K562 (cell line): ENCODE measurements at regions not wholly inside any gene's neighbourhood (a gene's known extent, or its start where the extent isn't known, plus 50 kb on each side); places are given as distances from the start of the nearest gene placed in this dataset.

Experiments
- ATAC-seq: fragments of 200-7000 bp; cut with Tn5 transposase; 3 replicates; pipeline ENCODE4 v1.9.1; 2020; ENCODE audit warnings: moderate library complexity
- BruUV-seq: library from RNA; stranded (reverse); fragments of 400-500 nt; replicated peaks from 2 replicates; lab custom pipeline; 2021; lab: Mats Ljungman, UMichigan
- CTCF ChIA-PET: fragments of 300-600 bp; formaldehyde crosslinking; extraction: SDS; loops from one replicate; lab custom pipeline; 2021; ENCODE audit warnings: low intra/inter-chr PET ratio; lab: Yijun Ruan, JAX
- POLR2A ChIA-PET: fragments of 300-600, 350-650 bp; sonication (Branson Sonifier 250); formaldehyde crosslinking; extraction: SDS; loops from one replicate; lab custom pipeline; 2021; ENCODE audit warnings: antibody characterized with exemption, inconsistent platforms; lab: Yijun Ruan, JAX
- DNase-seq, 4 experiments: peaks; one replicate each; pipeline versions ENCODE4 v3.0.0 to v3.0.0-alpha.2; 2011 to 2018; ENCODE audit warnings: low spot score in 3 of 4, mixed read lengths in 3 of 4; ENCODE audit errors: extremely low read depth in 1 of 4
- FAIRE-seq: peaks from 2 replicates; lab custom pipeline; 2011; peaks lifted over from hg19 to GRCh38; lab: Jason Lieb, UNC
- H2AFZ ChIP-seq: 2 replicates; pipeline ENCODE4 v1.6.0; 2011; ENCODE audit warnings: low read depth, low read length, control low read depth, inconsistent platforms
- H3K27ac ChIP-seq: fragments of 200-600 bp; 3 replicates; pipeline ENCODE4 v1.8.0; 2011; ENCODE audit warnings: low read depth, mild to moderate bottlenecking, control low read depth, inconsistent platforms, low read length, moderate library complexity, mixed read lengths; ENCODE audit errors: extremely low read depth
- H3K27me3 ChIP-seq, 2 experiments: fragments of 300-600 bp in 1 of 2; 2 replicates in 1 of 2; 3 replicates in 1 of 2; pipeline versions ENCODE4 v1.6.0 to v1.8.0; 2011; ENCODE audit warnings: inconsistent platforms in 2 of 2, low read length in 2 of 2, mild to moderate bottlenecking in 1 of 2, mixed read lengths in 1 of 2, moderate library complexity in 1 of 2; ENCODE audit not compliant: control insufficient read depth in 2 of 2, insufficient read depth in 2 of 2
- H3K36me3 ChIP-seq: fragments of 300-600 bp; 3 replicates; pipeline ENCODE4 v1.8.0; 2011; ENCODE audit warnings: mild to moderate bottlenecking, low read length, inconsistent platforms; ENCODE audit not compliant: control insufficient read depth, insufficient read depth
- H3K4me1 ChIP-seq, 2 experiments: fragments of 200-600 bp in 1 of 2; replicated peaks in 1 of 2; 2 replicates in 1 of 2; 3 replicates in 1 of 2; pipeline versions ENCODE4 v1.5.1 to v1.8.0; 2011; ENCODE audit warnings: inconsistent platforms in 2 of 2, low read length in 2 of 2, mild to moderate bottlenecking in 1 of 2, mixed read lengths in 1 of 2, moderate library complexity in 1 of 2; ENCODE audit not compliant: control insufficient read depth in 2 of 2, insufficient read depth in 2 of 2
- H3K4me2 ChIP-seq: 2 replicates; pipeline ENCODE4 v1.6.1; 2011; ENCODE audit warnings: low read length, control low read depth, inconsistent platforms, mixed read lengths; ENCODE audit not compliant: insufficient read depth
- H3K4me3 ChIP-seq: fragments of 200-600 bp; sonication (generic), shearing (Covaris generic); 2 replicates; pipeline ENCODE4 v1.5.1; 2016; ENCODE audit warnings: control low read depth, inconsistent platforms
- H3K79me2 ChIP-seq: fragments of 200-600 bp; 3 replicates; pipeline ENCODE4 v1.8.0; 2011; ENCODE audit warnings: low read length, inconsistent platforms; ENCODE audit not compliant: control insufficient read depth, insufficient read depth
- H3K9ac ChIP-seq, 2 experiments: 2 replicates each; pipeline versions ENCODE4 v1.6.0 to v1.6.1; 2011; ENCODE audit warnings: low read depth in 2 of 2, low read length in 2 of 2, control low read depth in 1 of 2, inconsistent platforms in 1 of 2, mild to moderate bottlenecking in 1 of 2, mixed read lengths in 1 of 2; ENCODE audit not compliant: insufficient read depth in 1 of 2
- H3K9me1 ChIP-seq: one replicate; pipeline ENCODE4 v1.6.0; 2011; ENCODE audit warnings: inconsistent platforms, mild to moderate bottlenecking, low read length, moderate library complexity; ENCODE audit not compliant: control insufficient read depth, insufficient read depth
- H3K9me3 ChIP-seq: replicated peaks from 2 replicates; pipeline ENCODE4 v1.5.1; 2011; ENCODE audit warnings: low read depth, low read length, inconsistent platforms; ENCODE audit not compliant: control insufficient read depth, insufficient read depth
- H4K20me1 ChIP-seq: replicated peaks from 2 replicates; pipeline ENCODE4 v1.6.1; 2011; ENCODE audit warnings: low read length, inconsistent platforms, mixed read lengths; ENCODE audit not compliant: control insufficient read depth, insufficient read depth
- CBX1 ChIP-seq: sonication (generic); IDR thresholded peaks from 2 replicates; pipeline ENCODE4 v1.6.1; 2016; ENCODE audit warnings: antibody characterized with exemption, low read depth, mild to moderate bottlenecking
- ETV1 ChIP-seq: fragments of 450-650 bp; conservative IDR thresholded peaks from 2 replicates; pipeline ENCODE4 v1.6.1; 2016; ENCODE audit warnings: missing genetic modification characterization, control low read depth, low read depth, missing compliant biosample characterization
- PRMT5 ChIP-seq: sonication (generic); formaldehyde crosslinking; IDR thresholded peaks from 2 replicates; pipeline ENCODE4 v1.5.0; 2020; ENCODE audit warnings: missing genetic modification reagents
- SNIP1 ChIP-seq: fragments of 450-650 bp; IDR thresholded peaks from 2 replicates; pipeline ENCODE4 v1.7.1; 2017; ENCODE audit warnings: low read depth, mild to moderate bottlenecking
- SRF ChIP-seq, 2 experiments: fragments of 250-450, 450-650 bp in 1 of 2; sonication (Bioruptor Pico) in 1 of 2; sonication (generic) in 1 of 2; formaldehyde crosslinking; IDR thresholded peaks; 2 replicates each; pipeline versions ENCODE4 v1.5.0 to v1.5.1; 2020 to 2022; ENCODE audit warnings: mild to moderate bottlenecking in 1 of 2, missing genetic modification reagents in 1 of 2
- TAF1 ChIP-seq: IDR thresholded peaks from 2 replicates; pipeline ENCODE4 v1.6.1; 2011; ENCODE audit warnings: mild to moderate bottlenecking, low read length, moderate library complexity; ENCODE audit not compliant: insufficient read depth, control insufficient read depth, severe bottlenecking; ENCODE audit errors: extremely low read depth
- TCF7L2 ChIP-seq: fragments of 150-350 bp; IDR thresholded peaks from 2 replicates; pipeline ENCODE4 v1.6.1; 2016; ENCODE audit warnings: low read depth, mild to moderate bottlenecking, low read length, moderate library complexity
- TCFL5 ChIP-seq: fragments of 250-450 bp; sonication (Bioruptor Pico); conservative IDR thresholded peaks from 2 replicates; pipeline ENCODE4 v1.6.1; 2021; ENCODE audit warnings: mild to moderate bottlenecking, moderate library complexity, matching md5 sums
- ZBTB7A ChIP-seq: IDR thresholded peaks from 2 replicates; pipeline ENCODE4 v1.6.1; 2011; ENCODE audit warnings: low read depth, mild to moderate bottlenecking, low read length, moderate library complexity, borderline replicate concordance; ENCODE audit not compliant: control insufficient read depth
- ZFP30 ChIP-seq: fragments of 250-450 bp; sonication (Bioruptor Pico); IDR thresholded peaks from 2 replicates; pipeline ENCODE4 v1.8.0; 2022; ENCODE audit warnings: moderate library complexity, mild to moderate bottlenecking, inconsistent platforms, borderline replicate concordance
- ZNF146 ChIP-seq: IDR thresholded peaks from one replicate; pipeline ENCODE4 v1.6.1; 2018; ENCODE audit warnings: missing compliant biosample characterization; ENCODE audit not compliant: unreplicated experiment
- ZNF316 ChIP-seq: fragments of 450-650 bp; IDR thresholded peaks from 2 replicates; pipeline ENCODE4 v1.6.1; 2016
- ZNF324 ChIP-seq: fragments of 250-450 bp; sonication (Bioruptor Pico); IDR thresholded peaks from 2 replicates; pipeline ENCODE4 v1.4.0; 2020; ENCODE audit warnings: mild to moderate bottlenecking
- WGBS: fragments of 100-300 bp; shearing (Covaris generic); methylation state at CpG from one replicate; pipeline ENCODE4 v1.1.6; 2016; ENCODE audit warnings: low coverage, mixed read lengths; ENCODE audit not compliant: insufficient coverage; ENCODE audit errors: missing lambda C conversion rate; 5-methylcytosine and 5-hydroxymethylcytosine counted together
- in situ Hi-C: fragments of 300-500 bp; cut with MboI; formaldehyde crosslinking; loops from 4 replicates; pipeline ENCODE4 v1.15.0; 2018; ENCODE audit warnings: inconsistent platforms, mixed read lengths
- intact Hi-C: fragments of 100-400 bp; cut with micrococcal nuclease; formaldehyde crosslinking; loops from 2 replicates; pipeline ENCODE4 v1.14.2; 2022
- TF ChIP-seq, protein P1 (sequence below): sonication (generic); formaldehyde crosslinking; IDR thresholded peaks from 2 replicates; pipeline ENCODE4 v1.8.0; 2023; ENCODE audit warnings: mild to moderate bottlenecking, missing genetic modification reagents

DNA sequence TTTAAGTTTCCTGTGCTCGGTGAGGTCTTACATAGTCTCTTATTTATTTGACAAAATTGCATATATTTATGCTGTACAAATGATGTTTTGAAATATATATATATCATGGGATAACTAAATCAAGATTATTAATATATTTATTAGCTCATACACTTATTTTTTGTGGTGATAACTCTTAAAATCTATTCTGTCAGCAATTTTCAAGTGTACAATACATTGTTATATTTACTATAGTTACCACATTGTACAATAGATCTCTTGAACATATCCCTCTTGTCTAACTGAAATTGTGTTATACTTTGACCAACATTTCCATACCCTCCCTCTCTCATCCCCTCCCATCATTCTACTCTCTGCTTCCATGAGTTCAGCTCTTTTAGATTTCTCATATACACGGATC, 516.6 kb upstream of the LCORL start:
- WGBS, result 0% methylated on average over 2 of the region's 2 CpGs
- in situ Hi-C loops, result no loop called here
- H3K79me2 ChIP-seq, result no peaks in the 10 kb centered on the region
- H2AFZ ChIP-seq, result no peak overlapping the region
- TF ChIP-seq ZNF316, result peak; percentile 49; the same call in 1 of the 2 replicates
- TF ChIP-seq ZNF324 (CRISPR knock-in tag), result no peak
- no peaks in the 10 kb centered on the region for H3K9me3 ChIP-seq
- ATAC-seq (no peak), DNase-seq (no peak), FAIRE-seq (no peak)
- no peak overlapping the region for H3K27ac ChIP-seq
- no peaks in the 10 kb centered on the region for H3K9me1 ChIP-seq
- ChIA-PET POLR2A (no interaction called here), CTCF (no interaction called here)
- H3K36me3 ChIP-seq, result no peaks in the 10 kb centered on the region
- no peaks in the 10 kb centered on the region for H4K20me1 ChIP-seq
- no peaks in the 10 kb centered on the region for H3K27me3 ChIP-seq
- H3K9ac ChIP-seq, result no peak overlapping the region
- intact Hi-C loops, result no loop called here
- BruUV-seq, result no TSS peak
- no peak overlapping the region for H3K4me2 ChIP-seq
- H3K4me3 ChIP-seq, result no peak overlapping the region
- H3K4me1 ChIP-seq, result no peaks in the 10 kb centered on the region

DNA sequence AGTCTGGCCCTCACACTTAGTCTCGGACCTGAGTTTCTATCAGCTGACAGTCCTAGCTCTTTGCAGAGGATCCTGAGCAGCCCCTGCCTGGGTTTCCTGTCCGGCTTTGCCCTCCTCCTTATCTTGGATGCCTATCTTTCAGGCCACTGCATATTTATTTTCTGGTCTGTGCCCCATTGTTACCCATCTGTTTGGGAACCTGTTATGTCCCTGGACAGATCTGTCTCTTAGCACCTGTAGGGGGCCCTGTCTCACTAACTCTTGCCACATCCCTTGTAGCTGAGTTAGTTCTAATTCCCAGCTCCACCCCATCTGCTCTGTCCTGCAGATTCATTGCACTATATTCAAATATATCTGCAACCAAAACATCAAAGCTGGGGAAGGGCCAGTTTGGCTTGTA, 514.9 kb upstream of the LCORL start:
- FAIRE-seq (no peak), ATAC-seq (no peak), DNase-seq (no peak)
- no peak overlapping the region for H3K9ac ChIP-seq
- no peaks in the 10 kb centered on the region for H3K9me1 ChIP-seq
- in situ Hi-C loops (no loop called here), intact Hi-C loops (no loop called here)
- no peaks in the 10 kb centered on the region for H3K36me3 ChIP-seq
- ChIA-PET POLR2A (no interaction called here), CTCF (no interaction called here)
- H3K9me3 ChIP-seq, result no peaks in the 10 kb centered on the region
- H3K4me1 ChIP-seq, result no peaks in the 10 kb centered on the region
- BruUV-seq, result no TSS peak
- no peaks in the 10 kb centered on the region for H4K20me1 ChIP-seq
- H3K79me2 ChIP-seq, result no peaks in the 10 kb centered on the region
- no peak overlapping the region for H2AFZ ChIP-seq
- WGBS, result 0% methylated on average over 2 of the region's 2 CpGs
- no peak overlapping the region for H3K27ac ChIP-seq
- H3K4me3 ChIP-seq, result no peak overlapping the region
- H3K4me2 ChIP-seq, result no peak overlapping the region
- H3K27me3 ChIP-seq, result no peaks in the 10 kb centered on the region
- TF ChIP-seq ZBTB7A (no peak), ZFP30 (no peak), TCFL5 (CRISPR knock-in tag) (no peak), ETV1 (no peak), PRMT5 (CRISPR knock-in tag) (no peak), SRF (CRISPR knock-in tag; IDR thresholded peaks at IDR 0.05) (no peak), ZNF146 (CRISPR knock-in tag) (no peak), SNIP1 (no peak), TAF1 (no peak), CBX1 (no peak), TCF7L2 (no peak)
- TF ChIP-seq, protein P1, sequence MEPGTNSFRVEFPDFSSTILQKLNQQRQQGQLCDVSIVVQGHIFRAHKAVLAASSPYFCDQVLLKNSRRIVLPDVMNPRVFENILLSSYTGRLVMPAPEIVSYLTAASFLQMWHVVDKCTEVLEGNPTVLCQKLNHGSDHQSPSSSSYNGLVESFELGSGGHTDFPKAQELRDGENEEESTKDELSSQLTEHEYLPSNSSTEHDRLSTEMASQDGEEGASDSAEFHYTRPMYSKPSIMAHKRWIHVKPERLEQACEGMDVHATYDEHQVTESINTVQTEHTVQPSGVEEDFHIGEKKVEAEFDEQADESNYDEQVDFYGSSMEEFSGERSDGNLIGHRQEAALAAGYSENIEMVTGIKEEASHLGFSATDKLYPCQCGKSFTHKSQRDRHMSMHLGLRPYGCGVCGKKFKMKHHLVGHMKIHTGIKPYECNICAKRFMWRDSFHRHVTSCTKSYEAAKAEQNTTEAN, result no peak
